ENCODE measurements at regions not wholly inside any gene's neighbourhood (a gene's known extent, or its start where the extent isn't known, plus 50 kb on each side); places are given as distances from the start of the nearest gene placed in this dataset.

- FAIRE-seq = peak; percentile 26
- TF ChIP-seq, protein P1, sequence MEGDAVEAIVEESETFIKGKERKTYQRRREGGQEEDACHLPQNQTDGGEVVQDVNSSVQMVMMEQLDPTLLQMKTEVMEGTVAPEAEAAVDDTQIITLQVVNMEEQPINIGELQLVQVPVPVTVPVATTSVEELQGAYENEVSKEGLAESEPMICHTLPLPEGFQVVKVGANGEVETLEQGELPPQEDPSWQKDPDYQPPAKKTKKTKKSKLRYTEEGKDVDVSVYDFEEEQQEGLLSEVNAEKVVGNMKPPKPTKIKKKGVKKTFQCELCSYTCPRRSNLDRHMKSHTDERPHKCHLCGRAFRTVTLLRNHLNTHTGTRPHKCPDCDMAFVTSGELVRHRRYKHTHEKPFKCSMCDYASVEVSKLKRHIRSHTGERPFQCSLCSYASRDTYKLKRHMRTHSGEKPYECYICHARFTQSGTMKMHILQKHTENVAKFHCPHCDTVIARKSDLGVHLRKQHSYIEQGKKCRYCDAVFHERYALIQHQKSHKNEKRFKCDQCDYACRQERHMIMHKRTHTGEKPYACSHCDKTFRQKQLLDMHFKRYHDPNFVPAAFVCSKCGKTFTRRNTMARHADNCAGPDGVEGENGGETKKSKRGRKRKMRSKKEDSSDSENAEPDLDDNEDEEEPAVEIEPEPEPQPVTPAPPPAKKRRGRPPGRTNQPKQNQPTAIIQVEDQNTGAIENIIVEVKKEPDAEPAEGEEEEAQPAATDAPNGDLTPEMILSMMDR (optimal IDR thresholded peaks at IDR 0.05 in 1 of 3, IDR thresholded peaks at IDR 0.05 in 1 of 3, conservative IDR thresholded peaks at IDR 0.05 in 1 of 3; ENCODE audit: extremely low read depth in 1 of 3, insufficient read depth in 2 of 3, low read length in 3 of 3) = no peak
- TF ChIP-seq EZH2 (IDR thresholded peaks at IDR 0.05; ENCODE audit: low read length) = no peak
- no peak for DNase-seq (ENCODE audit: low read depth, low spot score)
- Histone ChIP-seq H3K4me1 (ENCODE audit: control insufficient read depth, extremely low read depth, insufficient read depth, low read length) (peaks cover 4% of the 10 kb centered on the region), H3K27me3 (ENCODE audit: control insufficient read depth, extremely low read depth, insufficient read depth, low read length) (no peaks in the 10 kb centered on the region), H2AFZ (ENCODE audit: control insufficient read depth, low read length) (no peak overlapping the region), H3K9me3 (ENCODE audit: control insufficient read depth, low read depth, low read length) (peaks cover 9% of the 10 kb centered on the region), H3K79me2 (ENCODE audit: control insufficient read depth, insufficient read depth, low read length) (no peaks in the 10 kb centered on the region), H3K4me2 (ENCODE audit: control insufficient read depth, extremely low read depth, insufficient read depth, low read depth, low read length) (no peak overlapping the region), H3K36me3 (ENCODE audit: control insufficient read depth in 2 of 2, extremely low read depth in 1 of 2, insufficient read depth in 2 of 2, low read length in 2 of 2) (no peaks in the 10 kb centered on the region), H3K9ac (ENCODE audit: control insufficient read depth, extremely low read depth, insufficient read depth, low read length) (no peak overlapping the region), H4K20me1 (ENCODE audit: control insufficient read depth, extremely low read depth, insufficient read depth, low read length) (no peaks in the 10 kb centered on the region), H3K4me3 (ENCODE audit: control insufficient read depth in 2 of 3, extremely low read depth in 1 of 3, insufficient read depth in 2 of 3, low read depth in 1 of 3, low read length in 3 of 3) (no peak overlapping the region), H3K9me1 (ENCODE audit: control insufficient read depth, extremely low read depth, insufficient read depth, low read length) (no peaks in the 10 kb centered on the region), H3K27ac (ENCODE audit: control insufficient read depth, insufficient read depth, low read length) (no peak overlapping the region)
- dilution Hi-C loops (cut with MboI; ENCODE audit: extremely low pct_ligation_motif_present, low sequenced_read_pairs) = no loop called here
Measured at GRCh38 chr22:27251563-27251962, 550.0 kb downstream of the MN1 start.

DNA sequence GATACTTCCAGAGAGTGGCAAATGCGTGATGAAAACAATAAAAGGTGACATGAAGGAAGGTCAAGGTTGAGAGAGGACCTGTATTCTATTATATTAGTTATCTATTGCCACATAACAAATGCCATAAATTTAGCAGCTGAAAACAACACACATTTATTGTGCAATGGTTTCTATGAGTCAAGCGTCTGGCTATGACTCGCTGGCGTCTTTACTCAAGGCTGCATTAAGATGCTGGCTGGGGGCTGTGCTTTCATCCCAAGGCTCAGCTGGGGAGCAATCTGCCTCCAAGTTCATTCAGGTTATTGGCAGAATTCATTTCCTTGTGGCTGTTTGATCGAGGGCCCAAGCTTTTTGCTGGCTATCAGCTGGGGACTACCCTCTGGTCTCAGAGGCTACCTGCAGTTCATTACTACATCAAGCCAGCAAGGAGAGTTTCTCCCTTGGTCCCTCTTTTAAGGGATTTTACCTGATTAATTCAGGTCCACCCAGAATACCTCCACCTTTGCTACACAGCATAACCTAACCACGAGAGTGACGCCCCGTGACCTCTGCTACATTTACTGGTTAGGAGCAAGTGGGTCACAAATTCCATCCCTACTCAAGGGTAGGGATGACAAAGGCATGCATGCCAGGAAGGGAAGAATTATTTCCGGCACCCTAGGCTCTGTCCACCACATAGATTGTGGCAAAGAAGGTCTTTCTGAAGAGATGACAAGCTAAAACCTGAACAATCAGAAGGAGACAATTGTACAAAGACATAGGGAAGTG is 549.1 kb downstream of the MN1 start:
- Histone ChIP-seq H4K20me1 (ENCODE audit: control insufficient read depth, extremely low read depth, insufficient read depth, low read length) (no peaks in the 10 kb centered on the region), H3K27ac (ENCODE audit: control insufficient read depth, insufficient read depth, low read length) (no peak overlapping the region), H2AFZ (ENCODE audit: control insufficient read depth, low read length) (no peak overlapping the region), H3K9me3 (ENCODE audit: control insufficient read depth, low read depth, low read length) (peaks cover 9% of the 10 kb centered on the region), H3K79me2 (ENCODE audit: control insufficient read depth, insufficient read depth, low read length) (no peaks in the 10 kb centered on the region), H3K9ac (ENCODE audit: control insufficient read depth, extremely low read depth, insufficient read depth, low read length) (no peak overlapping the region), H3K4me1 (ENCODE audit: control insufficient read depth, extremely low read depth, insufficient read depth, low read length) (peaks cover 2% of the 10 kb centered on the region), H3K9me1 (ENCODE audit: control insufficient read depth, extremely low read depth, insufficient read depth, low read length) (no peaks in the 10 kb centered on the region), H3K36me3 (ENCODE audit: control insufficient read depth in 2 of 2, extremely low read depth in 1 of 2, insufficient read depth in 2 of 2, low read length in 2 of 2) (no peaks in the 10 kb centered on the region), H3K4me2 (ENCODE audit: control insufficient read depth, extremely low read depth, insufficient read depth, low read depth, low read length) (no peak overlapping the region), H3K27me3 (ENCODE audit: control insufficient read depth, extremely low read depth, insufficient read depth, low read length) (no peaks in the 10 kb centered on the region), H3K4me3 (ENCODE audit: control insufficient read depth in 2 of 3, extremely low read depth in 1 of 3, insufficient read depth in 2 of 3, low read depth in 1 of 3, low read length in 3 of 3) (no peak overlapping the region)
- TF ChIP-seq EZH2 (IDR thresholded peaks at IDR 0.05; ENCODE audit: low read length) = no peak
- TF ChIP-seq, protein P1 (optimal IDR thresholded peaks at IDR 0.05 in 1 of 3, IDR thresholded peaks at IDR 0.05 in 1 of 3, conservative IDR thresholded peaks at IDR 0.05 in 1 of 3; ENCODE audit: extremely low read depth in 1 of 3, insufficient read depth in 2 of 3, low read length in 3 of 3) = no peak
- FAIRE-seq (peak; percentile 83), DNase-seq (ENCODE audit: low read depth, low spot score) (no peak)
- dilution Hi-C loops (cut with MboI; ENCODE audit: extremely low pct_ligation_motif_present, low sequenced_read_pairs) = no loop called here

All from keratinocyte (primary cell).